CD4-positive, alpha-beta T cell (primary cell): ENCODE measurements at regions not wholly inside any gene's neighbourhood (a gene's known extent, or its start where the extent isn't known, plus 50 kb on each side); places are given as distances from the start of the nearest gene placed in this dataset.

Experiments
- ATAC-seq: fragments of 200-7000 bp; cut with Tn5 transposase; one replicate; pipeline ENCODE4 v1.10.0; 2022; ENCODE audit warnings: mild to moderate bottlenecking; ENCODE audit not compliant: poor library complexity
- CTCF ChIA-PET: fragments of 350-600 bp; sonication (Branson Sonifier 250); formaldehyde crosslinking; loops from one replicate; lab custom pipeline; 2021; ENCODE audit warnings: antibody characterized with exemption, inconsistent platforms; lab: Charles Lee
- POLR2A ChIA-PET: fragments of 350-600 bp; sonication (Branson Sonifier 250); formaldehyde crosslinking; loops from one replicate; lab custom pipeline; 2021; ENCODE audit warnings: antibody characterized with exemption, inconsistent platforms; lab: Charles Lee
- DNase-seq, 14 experiments: peaks; one replicate each; pipeline ENCODE4 v3.0.0-alpha.2; 2013 to 2020; ENCODE audit warnings: mixed read lengths in 2 of 14
- H3K27ac ChIP-seq, 2 donors: one replicate each; pipeline versions ENCODE4 v1.5.1 to v1.7.0; 2013; ENCODE audit warnings: low read length in 2 of 2, low read depth in 1 of 2, mild to moderate bottlenecking in 1 of 2
- H3K27me3 ChIP-seq, 2 experiments: 1 replicate in 1 of 2; 2 replicates in 1 of 2; pipeline versions ENCODE4 v1.6.1 to v1.7.0; 2013; ENCODE audit warnings: low read length in 2 of 2, control low read depth in 1 of 2, mild to moderate bottlenecking in 1 of 2, moderate library complexity in 1 of 2; ENCODE audit not compliant: insufficient read depth in 2 of 2, control insufficient read depth in 1 of 2
- H3K36me3 ChIP-seq: one replicate; pipeline ENCODE4 v1.6.1; 2013; ENCODE audit warnings: low read length, control low read depth; ENCODE audit not compliant: insufficient read depth
- H3K4me1 ChIP-seq: one replicate; pipeline ENCODE4 v1.6.1; 2013; ENCODE audit warnings: low read length, control low read depth; ENCODE audit not compliant: insufficient read depth
- H3K4me3 ChIP-seq: one replicate; pipeline ENCODE4 v1.5.1; 2013; ENCODE audit warnings: mild to moderate bottlenecking, low read length, moderate library complexity
- H3K9me3 ChIP-seq, 2 experiments: 1 replicate in 1 of 2; 2 replicates in 1 of 2; pipeline versions ENCODE4 v1.6.1 to v1.7.0; 2013; ENCODE audit warnings: low read length in 2 of 2, mild to moderate bottlenecking in 2 of 2, control low read depth in 1 of 2, moderate library complexity in 1 of 2; ENCODE audit not compliant: control insufficient read depth in 1 of 2, insufficient read depth in 1 of 2
- H3K27ac Mint-ChIP-seq: one replicate; pipeline ENCODE4 v1.8.0; 2020; ENCODE audit warnings: mixed read lengths
- H3K27me3 Mint-ChIP-seq: one replicate; pipeline ENCODE4 v1.8.0; 2021; ENCODE audit warnings: mixed read lengths
- H3K36me3 Mint-ChIP-seq: one replicate; pipeline ENCODE4 v1.8.0; 2021; ENCODE audit warnings: low read depth, mixed read lengths
- H3K4me1 Mint-ChIP-seq: one replicate; pipeline ENCODE4 v1.8.0; 2021; ENCODE audit warnings: low read depth, mixed read lengths
- H3K4me3 Mint-ChIP-seq: one replicate; pipeline ENCODE4 v1.8.0; 2020; ENCODE audit warnings: mild to moderate bottlenecking, mixed read lengths
- H3K9me3 Mint-ChIP-seq: one replicate; pipeline ENCODE4 v1.8.0; 2020; ENCODE audit warnings: mixed read lengths
- CTCF ChIP-seq: fragments of 200-600 bp; IDR thresholded peaks from one replicate; pipeline ENCODE4 v1.8.0; 2022; ENCODE audit warnings: antibody characterized with exemption, mild to moderate bottlenecking
- intact Hi-C, 2 experiments: fragments of 100-400 bp; cut with DNase I in 1 of 2; cut with micrococcal nuclease in 1 of 2; formaldehyde crosslinking; loops; one replicate each; pipeline versions ENCODE4 v1.15.1 to v1.9.0; 2023 to 2025; cut with DNase I, micrococcal nuclease

- Mint-ChIP-seq H3K36me3 (no peaks in the 10 kb centered on the region), H3K4me1 (peaks cover 40% of the 10 kb centered on the region), H3K27me3 (no peaks in the 10 kb centered on the region), H3K9me3 (no peaks in the 10 kb centered on the region), H3K4me3 (no peak overlapping the region), H3K27ac (no peak overlapping the region)
- Histone ChIP-seq H3K9me3 (no peaks in the 10 kb centered on the region), H3K27ac (no peak overlapping the region), H3K27me3 (no peaks in the 10 kb centered on the region), H3K4me1 (peaks cover 15% of the 10 kb centered on the region), H3K4me3 (no peak overlapping the region), H3K36me3 (no peaks in the 10 kb centered on the region)
- ATAC-seq (no peak), DNase-seq (no peak)
- intact Hi-C loops = loop anchor here (1.0 to 10.0 kb wide), 5 partner anchors 111 to 718 kb away; no protein-coding TSS in a partner anchor
- ChIA-PET POLR2A (interaction anchor here (1.0 to 1.8 kb wide), 7 partner anchors 12 to 290 kb away, joined by 3 to 8 read pairs (median 5); partner anchors contain the start of genes FASLG and SUCO), CTCF (interaction anchor here (0.6 to 2.8 kb wide), 23 partner anchors 9 to 309 kb away, joined by 3 to 49 read pairs (median 5); partner anchors contain the start of gene FASLG)
- TF ChIP-seq CTCF = no peak
These were observed 61.4 kb downstream of the FASLG start for GRCh38 chr1:172720339-172720738.

GRCh38 chr1:172723251-172723650 is 64.3 kb downstream of the FASLG start:
- Mint-ChIP-seq H3K36me3 (no peaks in the 10 kb centered on the region), H3K9me3 (no peaks in the 10 kb centered on the region), H3K27me3 (no peaks in the 10 kb centered on the region), H3K27ac (no peak overlapping the region), H3K4me1 (peaks cover 31% of the 10 kb centered on the region), H3K4me3 (no peak overlapping the region)
- no peak for DNase-seq
- ChIA-PET CTCF (no interaction called here), POLR2A (no interaction called here)
- Histone ChIP-seq H3K4me3 (no peak overlapping the region), H3K36me3 (no peaks in the 10 kb centered on the region), H3K4me1 (peaks cover 12% of the 10 kb centered on the region), H3K27ac (no peak overlapping the region), H3K9me3 (peaks cover 0 to 5% of the 10 kb centered on the region in 2 experiments), H3K27me3 (no peaks in the 10 kb centered on the region)
- no peak for TF ChIP-seq CTCF
- ATAC-seq = no peak
- intact Hi-C loops = loop anchor here in 1 of 2 experiments (5.0 to 10.0 kb wide), 4 partner anchors 186 to 721 kb away; no protein-coding TSS in a partner anchor

GRCh38 chr1:172724232-172724631 is 65.3 kb downstream of the FASLG start:
- Mint-ChIP-seq H3K4me3 (no peak overlapping the region), H3K4me1 (peaks cover 28% of the 10 kb centered on the region), H3K36me3 (no peaks in the 10 kb centered on the region), H3K27ac (no peak overlapping the region), H3K27me3 (no peaks in the 10 kb centered on the region), H3K9me3 (no peaks in the 10 kb centered on the region)
- Histone ChIP-seq H3K27ac (no peak overlapping the region), H3K4me1 (peaks cover 12% of the 10 kb centered on the region), H3K4me3 (no peak overlapping the region), H3K9me3 (peaks cover 0 to 5% of the 10 kb centered on the region in 2 experiments), H3K27me3 (no peaks in the 10 kb centered on the region), H3K36me3 (no peaks in the 10 kb centered on the region)
- CTCF ChIA-PET = interaction anchor here (0.6 kb wide), 1 partner anchor 115 kb away, joined by 3 read pairs; no protein-coding TSS in a partner anchor
- TF ChIP-seq CTCF = no peak
- ATAC-seq (no peak), DNase-seq (peak in 1 of 14 experiments; percentile 23)
- POLR2A ChIA-PET = interaction anchor here (1.2 kb wide), 1 partner anchor 8 kb away, joined by 4 read pairs; no protein-coding TSS in a partner anchor
- intact Hi-C loops = loop anchor here in 1 of 2 experiments (5.0 to 10.0 kb wide), 4 partner anchors 187 to 722 kb away; no protein-coding TSS in a partner anchor
